ENCODE measurements at regions not wholly inside any gene's neighbourhood (a gene's known extent, or its start where the extent isn't known, plus 50 kb on each side); places are given as distances from the start of the nearest gene placed in this dataset.

DNA sequence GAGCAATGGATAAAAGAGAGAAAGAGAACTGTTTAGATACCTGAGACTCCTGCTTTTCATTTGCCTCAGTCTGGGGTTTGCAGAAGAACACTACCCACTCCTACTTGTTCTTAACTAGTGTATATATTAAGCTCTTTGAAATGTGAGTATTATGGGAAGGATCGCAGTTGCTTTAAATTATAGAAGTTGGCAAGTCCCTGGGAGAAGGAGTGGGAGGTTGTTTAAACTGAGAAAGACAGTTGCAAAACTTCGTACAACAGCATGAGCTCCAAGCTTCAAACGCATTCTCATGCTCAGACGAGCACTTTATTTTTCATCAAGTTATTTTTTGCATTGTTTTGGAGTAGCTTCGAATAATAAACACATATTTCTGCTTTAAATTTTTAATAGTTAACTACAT, 88.1 kb upstream of the C1QTNF7 start:
- Mint-ChIP-seq H3K27ac (ENCODE audit: unreplicated experiment) (no peak overlapping the region), H3K36me3 (ENCODE audit: low read depth) (no peaks in the 10 kb centered on the region), H3K4me3 (no peak overlapping the region), H3K27me3 (ENCODE audit: low read depth) (no peaks in the 10 kb centered on the region), H3K4me1 (no peaks in the 10 kb centered on the region), H3K9me3 (no peaks in the 10 kb centered on the region)
- TF ChIP-seq, protein P1, sequence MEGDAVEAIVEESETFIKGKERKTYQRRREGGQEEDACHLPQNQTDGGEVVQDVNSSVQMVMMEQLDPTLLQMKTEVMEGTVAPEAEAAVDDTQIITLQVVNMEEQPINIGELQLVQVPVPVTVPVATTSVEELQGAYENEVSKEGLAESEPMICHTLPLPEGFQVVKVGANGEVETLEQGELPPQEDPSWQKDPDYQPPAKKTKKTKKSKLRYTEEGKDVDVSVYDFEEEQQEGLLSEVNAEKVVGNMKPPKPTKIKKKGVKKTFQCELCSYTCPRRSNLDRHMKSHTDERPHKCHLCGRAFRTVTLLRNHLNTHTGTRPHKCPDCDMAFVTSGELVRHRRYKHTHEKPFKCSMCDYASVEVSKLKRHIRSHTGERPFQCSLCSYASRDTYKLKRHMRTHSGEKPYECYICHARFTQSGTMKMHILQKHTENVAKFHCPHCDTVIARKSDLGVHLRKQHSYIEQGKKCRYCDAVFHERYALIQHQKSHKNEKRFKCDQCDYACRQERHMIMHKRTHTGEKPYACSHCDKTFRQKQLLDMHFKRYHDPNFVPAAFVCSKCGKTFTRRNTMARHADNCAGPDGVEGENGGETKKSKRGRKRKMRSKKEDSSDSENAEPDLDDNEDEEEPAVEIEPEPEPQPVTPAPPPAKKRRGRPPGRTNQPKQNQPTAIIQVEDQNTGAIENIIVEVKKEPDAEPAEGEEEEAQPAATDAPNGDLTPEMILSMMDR (conservative IDR thresholded peaks at IDR 0.05): no peak
- DNase-seq (ENCODE audit: low read depth, low spot score): no peak

DNA sequence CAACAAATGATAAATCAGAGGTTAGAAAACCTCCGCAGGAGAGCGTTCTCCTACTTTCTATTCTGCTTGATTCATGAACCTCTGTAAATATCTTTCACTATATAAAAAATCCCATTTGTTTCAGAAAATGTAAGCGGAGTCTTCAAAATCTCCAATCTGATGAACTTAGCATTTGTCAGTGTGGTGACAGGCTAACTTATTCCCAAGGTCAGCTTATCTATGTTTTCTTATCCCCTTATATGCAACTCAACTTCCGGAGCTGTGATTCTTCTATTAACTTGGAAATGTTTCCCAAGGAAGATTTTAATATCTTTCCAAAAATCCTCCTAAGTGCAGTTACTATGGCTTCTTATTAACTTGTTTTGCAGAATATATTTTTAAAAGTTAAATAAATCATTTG, 87.5 kb upstream of the C1QTNF7 start:
- H3K27me3 Mint-ChIP-seq (ENCODE audit: low read depth): no peaks in the 10 kb centered on the region
- TF ChIP-seq, protein P1 (conservative IDR thresholded peaks at IDR 0.05): no peak
- DNase-seq (ENCODE audit: low read depth, low spot score): no peak
- no peak overlapping the region for H3K27ac Mint-ChIP-seq (ENCODE audit: unreplicated experiment)
- no peaks in the 10 kb centered on the region for H3K4me1 Mint-ChIP-seq
- H3K9me3 Mint-ChIP-seq: no peaks in the 10 kb centered on the region
- H3K36me3 Mint-ChIP-seq (ENCODE audit: low read depth): no peaks in the 10 kb centered on the region
- no peak overlapping the region for H3K4me3 Mint-ChIP-seq

- Mint-ChIP-seq H3K27ac (ENCODE audit: unreplicated experiment) (no peak overlapping the region), H3K4me3 (no peak overlapping the region), H3K4me1 (no peaks in the 10 kb centered on the region)
These were observed 86.7 kb upstream of the C1QTNF7 start for GRCh38 chr4:15340902-15341732.

DNA sequence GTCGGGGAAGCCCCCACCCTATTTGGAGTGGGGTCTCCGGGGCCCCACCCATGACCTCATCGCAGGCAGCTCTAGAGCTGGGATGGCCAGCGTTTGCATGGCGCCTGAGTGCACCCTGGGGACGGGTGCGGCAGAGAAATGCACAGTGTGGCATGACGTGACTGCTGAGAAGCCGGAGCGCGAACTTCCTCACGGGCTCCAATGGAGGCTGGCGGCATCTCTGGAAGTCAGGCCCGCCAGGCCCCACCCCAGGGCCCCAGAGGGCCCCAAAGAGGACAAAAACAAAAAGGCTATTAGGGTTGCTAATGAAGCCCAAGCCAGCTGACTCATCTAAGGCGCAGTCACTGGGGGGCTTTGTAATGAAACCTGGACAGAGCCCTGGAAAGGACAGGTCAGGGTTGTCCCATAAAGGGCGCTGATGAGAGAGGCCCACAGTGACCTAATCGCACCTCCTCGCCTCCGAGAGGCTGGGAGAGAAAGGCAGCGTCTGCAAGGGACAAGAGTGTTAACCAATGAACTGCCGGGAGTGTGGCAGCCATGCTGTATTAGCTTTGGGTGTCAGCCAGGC, 86.0 kb upstream of the C1QTNF7 start:
- Mint-ChIP-seq H3K4me1 (no peaks in the 10 kb centered on the region), H3K9me3 (no peaks in the 10 kb centered on the region), H3K4me3 (no peak overlapping the region), H3K36me3 (ENCODE audit: low read depth) (no peaks in the 10 kb centered on the region), H3K27ac (ENCODE audit: unreplicated experiment) (no peak overlapping the region), H3K27me3 (ENCODE audit: low read depth) (no peaks in the 10 kb centered on the region)
- DNase-seq (ENCODE audit: low read depth, low spot score): no peak
- TF ChIP-seq, protein P1 (conservative IDR thresholded peaks at IDR 0.05): no peak

More at GRCh38 chr4:15340902-15341732, 86.7 kb upstream of the C1QTNF7 start:
- Mint-ChIP-seq H3K9me3 (no peaks in the 10 kb centered on the region), H3K36me3 (ENCODE audit: low read depth) (no peaks in the 10 kb centered on the region), H3K27me3 (ENCODE audit: low read depth) (no peaks in the 10 kb centered on the region)
- TF ChIP-seq, protein P1 (conservative IDR thresholded peaks at IDR 0.05): no peak
- no peak for DNase-seq (ENCODE audit: low read depth, low spot score)

DNA sequence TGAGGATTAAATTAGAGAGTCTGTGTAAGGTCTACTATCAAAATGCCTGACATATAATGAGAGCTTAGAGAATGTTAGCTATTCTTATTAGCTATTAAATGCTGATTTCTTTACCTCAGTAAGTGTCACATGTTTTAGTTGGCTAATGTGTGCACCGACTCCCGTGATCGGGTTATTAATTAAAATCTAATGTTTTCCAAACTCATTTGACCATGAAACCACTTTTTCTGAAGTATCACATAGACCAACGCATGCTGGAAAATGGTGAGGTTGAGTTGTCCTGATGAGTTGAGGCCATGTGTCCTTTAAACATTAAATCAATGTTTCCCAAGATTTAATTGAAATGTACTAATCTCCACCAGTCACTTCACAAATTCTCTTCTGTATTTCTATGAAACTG, 84.8 kb upstream of the C1QTNF7 start:
- no peak for DNase-seq (ENCODE audit: low read depth, low spot score)
- TF ChIP-seq, protein P1 (conservative IDR thresholded peaks at IDR 0.05): no peak
- Mint-ChIP-seq H3K4me3 (no peak overlapping the region), H3K27me3 (ENCODE audit: low read depth) (no peaks in the 10 kb centered on the region), H3K4me1 (no peaks in the 10 kb centered on the region), H3K9me3 (no peaks in the 10 kb centered on the region), H3K36me3 (ENCODE audit: low read depth) (no peaks in the 10 kb centered on the region), H3K27ac (ENCODE audit: unreplicated experiment) (no peak overlapping the region)

Measured in neural crest cell (in vitro differentiated cells).